GM18505 (cell line): ENCODE measurements at regions not wholly inside any gene's neighbourhood (a gene's known extent, or its start where the extent isn't known, plus 50 kb on each side); places are given as distances from the start of the nearest gene placed in this dataset.

ENCODE experiments used
- ATAC-seq: cut with Tn5 transposase; IDR thresholded peaks from one replicate; pipeline ENCODE4 v1.9.1; 2021; ENCODE audit not compliant: unreplicated experiment
- POLR2A ChIP-seq: IDR thresholded peaks from 4 replicates; pipeline ENCODE4 v1.6.1; 2011; ENCODE audit warnings: borderline replicate concordance; ENCODE audit not compliant: insufficient read depth, insufficient read length; ENCODE audit errors: extremely low read depth

GRCh38 chr18:73807551-73808192, 340.0 kb downstream of the FBXO15 start:
- TF ChIP-seq POLR2A: no peak
- ATAC-seq: no peak

GRCh38 chr18:73805991-73806390, 341.6 kb downstream of the FBXO15 start:
- ATAC-seq: no peak
- TF ChIP-seq POLR2A: no peak

- ATAC-seq: no peak
- no peak for TF ChIP-seq POLR2A
These were observed 350.2 kb downstream of the FBXO15 start for GRCh38 chr18:73797419-73797818.

GRCh38 chr18:73793386-73793785, 354.2 kb downstream of the FBXO15 start:
- no peak for TF ChIP-seq POLR2A
- ATAC-seq: no peak

- TF ChIP-seq POLR2A: no peak
These were observed 356.6 kb downstream of the FBXO15 start for GRCh38 chr18:73791081-73791480.

GRCh38 chr18:73790587-73790986, 357.0 kb downstream of the FBXO15 start:
- no peak for ATAC-seq
- no peak for TF ChIP-seq POLR2A

More at GRCh38 chr18:73791081-73791480, 356.6 kb downstream of the FBXO15 start:
- no peak for ATAC-seq

GRCh38 chr18:73787316-73787715, 360.3 kb downstream of the FBXO15 start:
- no peak for ATAC-seq
- TF ChIP-seq POLR2A: no peak

- ATAC-seq: no peak
- TF ChIP-seq POLR2A: no peak
These were observed 362.3 kb downstream of the FBXO15 start for GRCh38 chr18:73785300-73785699.

- ATAC-seq: no peak
These were observed 362.8 kb downstream of the FBXO15 start for GRCh38 chr18:73784853-73785252.

GRCh38 chr18:73782405-73782804, 365.2 kb downstream of the FBXO15 start:
- ATAC-seq: no peak

More at GRCh38 chr18:73784853-73785252, 362.8 kb downstream of the FBXO15 start:
- TF ChIP-seq POLR2A: no peak

GRCh38 chr18:73780218-73780617, 367.4 kb downstream of the FBXO15 start:
- ATAC-seq: no peak
- TF ChIP-seq POLR2A: no peak

More at GRCh38 chr18:73782405-73782804, 365.2 kb downstream of the FBXO15 start:
- no peak for TF ChIP-seq POLR2A

GRCh38 chr18:73778032-73778359, 369.6 kb downstream of the FBXO15 start:
- TF ChIP-seq POLR2A: no peak
- ATAC-seq: no peak

- no peak for TF ChIP-seq POLR2A
- no peak for ATAC-seq
These were observed 370.1 kb downstream of the FBXO15 start for GRCh38 chr18:73777356-73778031.

GRCh38 chr18:73774811-73775509, 372.7 kb downstream of the FBXO15 start:
- no peak for TF ChIP-seq POLR2A
- no peak for ATAC-seq
